Prostate gland (tissue), 2 donors: ENCODE measurements at regions not wholly inside any gene's neighbourhood (a gene's known extent, or its start where the extent isn't known, plus 50 kb on each side); places are given as distances from the start of the nearest gene placed in this dataset.

Source experiments
- DNase-seq: peaks from one replicate; pipeline ENCODE4 v3.0.0-alpha.2; 2019; ENCODE audit warnings: low spot score
- H3K27ac ChIP-seq, 2 donors: fragments of 200-600 bp; sonication (generic); 2 replicates each; pipeline ENCODE4 v1.5.1; 2017 to 2019
- H3K27me3 ChIP-seq: fragments of 200-600 bp; sonication (generic); replicated peaks from 2 replicates; pipeline ENCODE4 v1.5.1; 2019; ENCODE audit not compliant: insufficient read depth
- H3K36me3 ChIP-seq, 2 donors: fragments of 200-600 bp; sonication (generic); 1 replicate in 1 of 2; 2 replicates in 1 of 2; pipeline versions ENCODE4 v1.5.1 to v1.8.1; 2017 to 2019
- H3K4me1 ChIP-seq: fragments of 200-600 bp; sonication (generic); replicated peaks from 2 replicates; pipeline ENCODE4 v1.5.1; 2019
- H3K4me3 ChIP-seq, 2 donors: fragments of 200-600 bp; sonication (generic); 2 replicates each; pipeline ENCODE4 v1.5.1; 2017 to 2019
- H3K9me3 ChIP-seq: fragments of 200-600 bp; sonication (generic); 2 replicates; pipeline ENCODE4 v1.5.1; 2017
- POLR2A ChIP-seq: fragments of 450-650 bp; IDR thresholded peaks from one replicate; pipeline ENCODE4 v1.6.1; 2016; ENCODE audit warnings: antibody characterized with exemption, mild to moderate bottlenecking
- POLR2AphosphoS5 ChIP-seq: sonication (generic); formaldehyde crosslinking; IDR thresholded peaks from one replicate; pipeline ENCODE4 v1.6.1; 2017; ENCODE audit warnings: antibody characterized with exemption
- WGBS: methylation state at CpG from one replicate; pipeline ENCODE4 v1.1.5; 2018; 5-methylcytosine and 5-hydroxymethylcytosine counted together
- intact Hi-C: fragments of 100-400 bp; cut with DNase I; formaldehyde crosslinking; loops from one replicate; pipeline ENCODE4 v1.14.2; 2022
- TF ChIP-seq, protein P1 (sequence below), 4 experiments: fragments of 200-600 bp in 2 of 4; fragments of 450-650 bp in 2 of 4; sonication (generic) in 2 of 4; IDR thresholded peaks; 1 replicate in 3 of 4; 2 replicates in 1 of 4; pipeline ENCODE4 v1.5.1; 2016 to 2019; ENCODE audit warnings: antibody characterized with exemption in 4 of 4, mild to moderate bottlenecking in 2 of 4, moderate library complexity in 2 of 4

DNA sequence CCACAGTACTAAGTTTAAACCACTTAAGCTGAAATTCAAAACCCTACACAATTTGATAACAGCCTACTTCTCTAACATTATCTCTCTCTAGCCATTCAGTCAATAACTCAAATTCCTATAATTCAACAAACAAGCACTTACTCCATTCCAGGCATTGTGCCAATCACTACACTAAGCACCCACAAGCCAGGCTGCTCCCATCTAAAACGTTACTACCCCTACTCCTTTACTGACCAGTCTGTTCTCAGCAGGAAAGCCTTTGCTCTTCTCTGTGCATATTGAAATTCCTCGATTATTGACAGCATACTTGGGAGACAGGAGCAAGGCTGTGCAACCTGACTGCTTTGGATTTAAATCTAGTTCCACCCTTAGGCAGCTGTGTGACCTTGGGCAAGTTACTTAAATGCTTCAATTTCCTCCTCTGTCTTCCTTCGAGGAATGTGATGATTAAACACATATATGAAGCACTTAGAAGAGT is 177.2 kb upstream of the THBS1 start:
- intact Hi-C loops = no loop called here
- H3K27ac ChIP-seq = no peak overlapping the region
- no peaks in the 10 kb centered on the region for H3K4me1 ChIP-seq
- H3K27me3 ChIP-seq = no peaks in the 10 kb centered on the region
- H3K4me3 ChIP-seq = no peak overlapping the region
- TF ChIP-seq POLR2A (no peak), POLR2AphosphoS5 (no peak)
- TF ChIP-seq, protein P1, sequence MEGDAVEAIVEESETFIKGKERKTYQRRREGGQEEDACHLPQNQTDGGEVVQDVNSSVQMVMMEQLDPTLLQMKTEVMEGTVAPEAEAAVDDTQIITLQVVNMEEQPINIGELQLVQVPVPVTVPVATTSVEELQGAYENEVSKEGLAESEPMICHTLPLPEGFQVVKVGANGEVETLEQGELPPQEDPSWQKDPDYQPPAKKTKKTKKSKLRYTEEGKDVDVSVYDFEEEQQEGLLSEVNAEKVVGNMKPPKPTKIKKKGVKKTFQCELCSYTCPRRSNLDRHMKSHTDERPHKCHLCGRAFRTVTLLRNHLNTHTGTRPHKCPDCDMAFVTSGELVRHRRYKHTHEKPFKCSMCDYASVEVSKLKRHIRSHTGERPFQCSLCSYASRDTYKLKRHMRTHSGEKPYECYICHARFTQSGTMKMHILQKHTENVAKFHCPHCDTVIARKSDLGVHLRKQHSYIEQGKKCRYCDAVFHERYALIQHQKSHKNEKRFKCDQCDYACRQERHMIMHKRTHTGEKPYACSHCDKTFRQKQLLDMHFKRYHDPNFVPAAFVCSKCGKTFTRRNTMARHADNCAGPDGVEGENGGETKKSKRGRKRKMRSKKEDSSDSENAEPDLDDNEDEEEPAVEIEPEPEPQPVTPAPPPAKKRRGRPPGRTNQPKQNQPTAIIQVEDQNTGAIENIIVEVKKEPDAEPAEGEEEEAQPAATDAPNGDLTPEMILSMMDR (IDR thresholded peaks at IDR 0.05) = no peak
- H3K36me3 ChIP-seq = no peaks in the 10 kb centered on the region
- no peaks in the 10 kb centered on the region for H3K9me3 ChIP-seq
- DNase-seq = no peak
- 52% methylated on average over 3 of the region's 3 CpGs for WGBS

DNA sequence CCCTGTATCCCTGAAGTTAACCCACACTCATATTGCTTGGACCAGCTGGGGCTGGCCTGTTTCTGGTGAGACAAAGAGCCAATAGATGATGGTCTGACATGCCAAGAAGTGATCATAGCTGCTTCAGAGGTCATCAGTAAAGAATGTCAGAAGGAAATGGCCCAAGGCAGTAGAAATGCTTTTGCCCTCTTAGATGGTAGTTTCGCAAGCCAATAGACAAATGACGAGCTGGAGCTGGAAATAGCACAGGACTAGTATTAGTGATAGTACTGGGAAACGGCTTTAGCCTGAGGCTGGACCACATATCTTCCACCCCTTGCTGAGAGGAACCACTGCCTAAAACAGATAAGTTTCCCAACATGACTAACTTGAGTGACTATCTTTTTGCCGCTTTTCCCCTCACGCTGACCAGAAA is 176.1 kb upstream of the THBS1 start:
- Histone ChIP-seq H3K4me3 (no peak overlapping the region), H3K27me3 (no peaks in the 10 kb centered on the region), H3K9me3 (no peaks in the 10 kb centered on the region), H3K27ac (no peak overlapping the region), H3K4me1 (no peaks in the 10 kb centered on the region), H3K36me3 (no peaks in the 10 kb centered on the region)
- TF ChIP-seq POLR2AphosphoS5 = no peak
- TF ChIP-seq, protein P1 (IDR thresholded peaks at IDR 0.05) = no peak
- TF ChIP-seq POLR2A = no peak
- intact Hi-C loops = no loop called here
- 94% methylated on average over 5 of the region's 5 CpGs for WGBS
- no peak for DNase-seq

DNA sequence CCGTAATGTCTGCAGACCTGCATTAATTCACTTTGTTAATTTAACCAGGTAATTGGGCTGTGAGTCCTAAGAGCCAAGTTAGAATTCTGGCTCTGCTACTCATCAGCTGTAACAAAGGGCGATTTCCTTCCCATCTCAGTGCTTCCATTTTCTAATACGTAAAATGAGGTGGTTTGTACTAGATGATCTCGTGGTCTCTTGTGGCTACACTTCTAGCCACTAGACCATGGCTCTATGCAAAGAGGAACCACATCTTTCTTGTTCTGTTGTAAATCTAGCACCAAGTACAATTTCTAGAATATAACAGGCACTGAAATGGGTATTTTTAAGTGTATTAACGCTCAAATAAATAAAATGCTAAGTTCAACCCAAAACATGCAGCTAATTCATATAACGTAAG is 174.4 kb upstream of the THBS1 start:
- Histone ChIP-seq H3K9me3 (no peaks in the 10 kb centered on the region), H3K27me3 (no peaks in the 10 kb centered on the region), H3K4me3 (no peak overlapping the region), H3K27ac (no peak overlapping the region), H3K4me1 (no peaks in the 10 kb centered on the region), H3K36me3 (no peaks in the 10 kb centered on the region)
- DNase-seq = no peak
- TF ChIP-seq, protein P1 (IDR thresholded peaks at IDR 0.05) = no peak
- TF ChIP-seq POLR2A = no peak
- 91% methylated on average over 6 of the region's 6 CpGs for WGBS
- intact Hi-C loops = no loop called here

DNA sequence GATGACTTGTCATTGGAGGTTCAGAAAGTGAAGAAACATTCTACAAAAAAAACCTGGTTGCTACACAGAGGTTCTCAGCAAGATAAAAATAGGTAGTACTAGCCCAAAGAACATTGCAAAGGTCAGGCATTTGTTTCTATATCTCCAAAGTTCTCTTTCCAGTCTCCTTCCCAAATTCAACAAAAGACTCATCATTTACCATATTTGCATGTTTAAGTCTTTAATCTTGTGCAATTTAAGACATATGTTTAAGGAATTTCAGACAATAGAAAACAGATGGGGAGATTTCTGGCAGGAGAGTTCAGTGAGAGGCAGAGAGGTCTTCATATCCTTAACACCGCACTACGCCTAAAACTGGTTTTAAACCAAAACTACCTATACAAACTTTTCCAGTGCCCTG is 173.8 kb upstream of the THBS1 start:
- WGBS = 100% methylated on average over 2 of the region's 2 CpGs

More for the DNA sequence above, 173.8 kb upstream of the THBS1 start:
- intact Hi-C loops = no loop called here
- no peak overlapping the region for H3K27ac ChIP-seq
- no peak for DNase-seq
- TF ChIP-seq POLR2AphosphoS5 (no peak), POLR2A (no peak)
- TF ChIP-seq, protein P1 (IDR thresholded peaks at IDR 0.05) = no peak
- H3K27me3 ChIP-seq = no peaks in the 10 kb centered on the region
- H3K4me1 ChIP-seq = no peaks in the 10 kb centered on the region
- H3K9me3 ChIP-seq = no peaks in the 10 kb centered on the region
- H3K4me3 ChIP-seq = no peak overlapping the region
- H3K36me3 ChIP-seq = no peaks in the 10 kb centered on the region
